ENCODE measurements at regions not wholly inside any gene's neighbourhood (a gene's known extent, or its start where the extent isn't known, plus 50 kb on each side); places are given as distances from the start of the nearest gene placed in this dataset.
"Not testable (repeated sequence)": the region's sequence is repeated elsewhere in the genome, so short reads cannot be mapped to it uniquely, and the experiment has no call there.

DNA sequence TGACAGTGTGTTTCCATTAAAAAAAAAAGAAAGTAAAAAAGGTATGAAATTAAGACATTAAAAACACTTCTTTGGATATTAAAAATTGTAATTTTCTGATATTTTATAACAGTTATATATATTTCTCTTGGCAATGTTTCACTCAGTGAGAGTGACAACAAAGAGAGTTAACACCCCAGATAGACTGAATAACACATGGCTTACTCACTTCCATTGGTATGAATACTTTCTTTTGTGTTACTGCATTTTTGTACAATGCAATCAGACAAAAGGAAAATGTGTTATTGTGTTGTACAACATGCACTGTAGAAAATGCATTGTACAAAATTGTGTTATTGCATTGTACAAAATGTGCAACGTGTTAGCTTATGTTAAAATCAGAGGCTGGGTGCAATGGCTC is 676.6 kb upstream of the AMELY start:
- TF ChIP-seq EZH2 (IDR thresholded peaks at IDR 0.05; ENCODE audit: borderline replicate concordance, low read length); CTCF (IDR thresholded peaks at IDR 0.05; ENCODE audit: low read length): not testable (repeated sequence)
